ENCODE measurements at regions not wholly inside any gene's neighbourhood (a gene's known extent, or its start where the extent isn't known, plus 50 kb on each side); places are given as distances from the start of the nearest gene placed in this dataset.
A peak's percentile ranks its signal among the peaks of the same experiment; 100 is the strongest.

GRCh38 chr2:123512547-123512946 is 512.5 kb upstream of the CNTNAP5 start:
- H3K36me3 Mint-ChIP-seq (ENCODE audit: insufficient read depth, unreplicated experiment), result no peaks in the 10 kb centered on the region
- H3K27me3 Mint-ChIP-seq (ENCODE audit: insufficient read depth, unreplicated experiment), result no peaks in the 10 kb centered on the region
- CTCF ChIA-PET, result no interaction called here
- no peak for TF ChIP-seq CTCF (IDR thresholded peaks at IDR 0.05; ENCODE audit: unreplicated experiment)
- POLR2A ChIA-PET, result no interaction called here
- H3K27ac Mint-ChIP-seq (ENCODE audit: low read depth, unreplicated experiment), result no peak overlapping the region
- H3K4me1 Mint-ChIP-seq (ENCODE audit: insufficient read depth, unreplicated experiment), result peaks cover 24% of the 10 kb centered on the region
- DNase-seq (ENCODE audit: unreplicated experiment), result no peak
- intact Hi-C loops (cut with micrococcal nuclease), result no loop called here
- H3K9me3 Mint-ChIP-seq (ENCODE audit: unreplicated experiment), result no peaks in the 10 kb centered on the region
- H3K4me3 Mint-ChIP-seq (ENCODE audit: unreplicated experiment), result no peak overlapping the region
- BruUV-seq (replicated peaks), result no TSS peak

- Mint-ChIP-seq H3K36me3 (ENCODE audit: insufficient read depth, unreplicated experiment) (no peaks in the 10 kb centered on the region), H3K9me3 (ENCODE audit: unreplicated experiment) (no peaks in the 10 kb centered on the region), H3K27ac (ENCODE audit: low read depth, unreplicated experiment) (no peak overlapping the region), H3K4me1 (ENCODE audit: insufficient read depth, unreplicated experiment) (peaks cover 27% of the 10 kb centered on the region), H3K4me3 (ENCODE audit: unreplicated experiment) (no peak overlapping the region), H3K27me3 (ENCODE audit: insufficient read depth, unreplicated experiment) (no peaks in the 10 kb centered on the region)
- BruUV-seq (replicated peaks), result no TSS peak
- intact Hi-C loops (cut with micrococcal nuclease), result no loop called here
- TF ChIP-seq CTCF (IDR thresholded peaks at IDR 0.05; ENCODE audit: unreplicated experiment), result no peak
- CTCF ChIA-PET, result no interaction called here
- POLR2A ChIA-PET, result no interaction called here
- DNase-seq (ENCODE audit: unreplicated experiment), result no peak
Measured at GRCh38 chr2:123513351-123513750, 511.7 kb upstream of the CNTNAP5 start.

GRCh38 chr2:123514613-123515207 is 510.4 kb upstream of the CNTNAP5 start:
- H3K27ac Mint-ChIP-seq (ENCODE audit: low read depth, unreplicated experiment), result no peak overlapping the region
- H3K27me3 Mint-ChIP-seq (ENCODE audit: insufficient read depth, unreplicated experiment), result no peaks in the 10 kb centered on the region
- no peak for DNase-seq (ENCODE audit: unreplicated experiment)
- peaks cover 27% of the 10 kb centered on the region for H3K4me1 Mint-ChIP-seq (ENCODE audit: insufficient read depth, unreplicated experiment)
- BruUV-seq (replicated peaks), result no TSS peak
- no peaks in the 10 kb centered on the region for H3K9me3 Mint-ChIP-seq (ENCODE audit: unreplicated experiment)
- ChIA-PET CTCF (no interaction called here), POLR2A (no interaction called here)
- no peak overlapping the region for H3K4me3 Mint-ChIP-seq (ENCODE audit: unreplicated experiment)
- no peaks in the 10 kb centered on the region for H3K36me3 Mint-ChIP-seq (ENCODE audit: insufficient read depth, unreplicated experiment)
- intact Hi-C loops (cut with micrococcal nuclease), result no loop called here
- no peak for TF ChIP-seq CTCF (IDR thresholded peaks at IDR 0.05; ENCODE audit: unreplicated experiment)

GRCh38 chr2:123518367-123518766 is 506.7 kb upstream of the CNTNAP5 start:
- no TSS peak for BruUV-seq (replicated peaks)
- Mint-ChIP-seq H3K4me1 (ENCODE audit: insufficient read depth, unreplicated experiment) (peaks cover 13% of the 10 kb centered on the region), H3K27me3 (ENCODE audit: insufficient read depth, unreplicated experiment) (no peaks in the 10 kb centered on the region), H3K27ac (ENCODE audit: low read depth, unreplicated experiment) (peak overlapping the region; percentile 61), H3K9me3 (ENCODE audit: unreplicated experiment) (peaks cover under 1% of the 10 kb centered on the region), H3K36me3 (ENCODE audit: insufficient read depth, unreplicated experiment) (no peaks in the 10 kb centered on the region), H3K4me3 (ENCODE audit: unreplicated experiment) (no peak overlapping the region)
- no peak for TF ChIP-seq CTCF (IDR thresholded peaks at IDR 0.05; ENCODE audit: unreplicated experiment)
- DNase-seq (ENCODE audit: unreplicated experiment), result peak; percentile 38
- CTCF ChIA-PET, result no interaction called here
- POLR2A ChIA-PET, result interaction anchor here (1.3 to 1.7 kb wide), 2 partner anchors 11 to 15 kb away, joined by 3 to 4 read pairs; no protein-coding TSS in a partner anchor
- intact Hi-C loops (cut with micrococcal nuclease), result no loop called here

All from MCF 10A (cell line).